ENCODE measurements at regions not wholly inside any gene's neighbourhood (a gene's known extent, or its start where the extent isn't known, plus 50 kb on each side); places are given as distances from the start of the nearest gene placed in this dataset.

DNA sequence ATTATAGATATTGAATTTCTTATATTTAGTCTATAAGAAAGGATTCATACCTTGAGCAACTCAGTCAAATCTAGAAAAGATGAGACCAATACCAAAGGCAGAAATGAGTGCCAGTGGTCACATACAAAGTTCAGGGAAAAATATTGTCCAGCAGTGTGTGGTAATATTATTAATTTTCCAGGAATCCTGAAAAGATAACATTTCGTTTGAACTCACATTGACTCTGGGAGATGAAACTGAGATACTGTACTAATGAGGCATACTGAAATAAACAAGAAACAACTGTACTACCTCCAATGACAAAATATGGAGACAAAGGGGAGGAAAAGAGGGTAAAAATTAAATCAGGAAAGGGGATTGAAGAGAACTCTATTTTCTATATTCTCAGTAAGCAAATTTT, 212.4 kb downstream of the TRAM1L1 start:
- no peak for DNase-seq (ENCODE audit: low read depth in 4 of 4, low spot score in 3 of 4)

DNA sequence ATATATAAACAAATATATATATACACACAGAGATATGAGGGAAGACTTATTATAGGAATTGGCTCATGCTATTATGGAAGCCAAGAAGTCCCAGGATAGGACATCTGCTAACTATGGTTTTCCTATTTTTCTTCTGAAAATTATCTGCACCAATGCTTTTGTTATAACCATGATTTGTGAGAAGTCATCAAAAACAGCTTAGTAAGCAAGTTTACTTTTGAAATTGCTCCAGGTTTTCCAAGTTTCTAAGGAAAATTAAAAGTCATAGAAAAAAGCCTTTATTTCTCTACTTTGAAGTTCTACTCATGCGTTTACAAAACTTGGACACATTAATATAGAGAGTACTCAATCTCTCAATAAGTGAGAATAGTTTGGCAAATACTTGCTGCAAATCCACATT, 213.1 kb downstream of the TRAM1L1 start:
- DNase-seq (ENCODE audit: low read depth in 4 of 4, low spot score in 3 of 4), result no peak

DNA sequence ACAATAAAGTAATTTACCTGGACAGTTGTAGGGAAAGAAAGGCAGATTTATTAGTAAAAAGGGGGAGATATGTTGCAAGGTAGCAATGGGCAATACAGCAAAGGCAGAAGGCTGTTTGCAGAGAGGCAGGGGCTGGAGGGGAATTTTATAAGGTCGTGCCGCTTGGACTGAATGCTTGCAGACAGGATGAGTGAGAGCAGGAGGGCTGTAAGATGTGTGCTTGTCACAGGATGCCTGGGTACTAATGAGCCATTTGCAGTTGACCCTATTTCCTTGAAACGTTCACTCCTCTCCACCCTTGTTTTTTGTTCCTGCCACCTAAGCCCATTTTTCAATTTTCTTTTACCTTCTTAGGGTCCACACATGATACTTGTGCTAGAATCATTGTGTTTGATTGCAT, 214.7 kb downstream of the TRAM1L1 start:
- DNase-seq (ENCODE audit: low read depth in 4 of 4, low spot score in 3 of 4), result no peak

DNA sequence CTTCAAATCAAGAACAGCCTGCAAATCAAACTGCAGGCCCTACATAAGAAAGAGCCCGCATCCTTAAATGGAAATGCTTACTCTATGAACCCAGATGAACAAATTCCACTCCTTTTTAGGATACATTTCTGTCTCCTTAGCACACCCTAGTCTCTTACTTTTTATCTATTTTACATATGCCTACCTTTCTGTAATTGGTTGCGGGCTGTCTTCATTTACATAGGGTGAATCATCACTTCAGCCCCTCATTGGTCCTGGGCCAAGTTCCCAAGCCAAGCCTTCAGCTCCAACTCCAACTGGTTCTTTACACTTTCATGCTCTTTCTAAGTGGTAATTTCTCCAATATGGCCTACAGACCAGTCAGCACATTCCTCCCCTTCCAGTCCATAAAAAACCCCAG, 219.3 kb downstream of the TRAM1L1 start:
- no peak for DNase-seq (ENCODE audit: low read depth in 4 of 4, low spot score in 3 of 4)

DNA sequence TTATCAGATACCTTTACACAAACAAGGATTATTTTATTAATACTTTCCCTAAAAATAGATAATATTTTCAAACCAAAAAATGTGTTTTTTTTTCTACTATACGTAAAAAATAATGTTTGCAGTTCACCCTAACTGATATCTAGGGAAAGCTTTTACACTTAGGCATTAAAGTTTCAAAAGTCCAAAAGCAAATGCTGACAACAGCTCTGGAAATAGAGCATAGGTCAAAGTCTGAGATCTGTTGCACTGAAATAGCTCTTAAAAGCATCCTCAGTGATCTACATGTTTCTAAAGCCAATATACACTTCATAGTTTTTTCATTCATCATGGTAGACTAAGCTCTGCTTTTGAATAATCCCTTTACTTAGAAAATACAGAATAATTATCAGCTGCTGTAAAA, 222.8 kb downstream of the TRAM1L1 start:
- DNase-seq (ENCODE audit: low read depth in 4 of 4, low spot score in 3 of 4), result no peak

DNA sequence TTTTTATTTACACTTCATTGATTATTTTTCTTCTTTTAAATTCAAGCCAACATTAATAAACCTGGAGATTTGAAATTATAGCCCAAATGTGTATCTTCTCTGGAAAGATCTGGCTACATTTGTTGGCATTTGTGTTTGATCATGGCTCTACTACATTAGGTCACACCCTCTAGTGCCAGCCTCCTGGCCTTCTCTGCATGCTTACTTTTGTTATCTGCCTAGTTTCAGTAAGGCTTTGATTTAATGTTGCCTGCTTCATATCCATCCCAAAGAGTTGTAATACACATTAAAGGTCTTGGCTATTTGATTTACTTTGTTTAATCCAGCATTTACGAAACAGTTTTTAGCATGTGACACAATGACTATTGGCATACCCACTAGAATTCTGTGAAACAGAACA, 224.5 kb downstream of the TRAM1L1 start:
- DNase-seq (ENCODE audit: low read depth in 4 of 4, low spot score in 3 of 4), result no peak

DNA sequence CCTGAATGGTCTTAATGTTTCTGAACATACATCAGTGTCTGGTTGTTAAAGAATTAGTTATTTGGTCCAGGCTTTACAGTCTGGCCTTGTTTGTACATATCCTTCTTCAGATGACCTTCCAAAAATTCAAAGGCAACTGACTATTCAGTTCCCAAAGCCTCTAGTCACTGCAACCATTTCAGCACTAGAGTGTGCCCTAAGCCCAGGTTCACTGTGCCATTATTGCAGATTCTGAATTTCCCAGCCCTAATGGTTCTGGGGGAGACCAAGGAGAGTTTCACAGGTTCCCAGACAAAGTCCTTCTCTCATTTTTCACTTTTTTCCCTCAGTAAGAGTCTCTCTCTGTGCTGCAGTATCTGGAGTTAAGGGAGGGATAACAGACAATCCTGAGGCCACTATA, 235.8 kb downstream of the TRAM1L1 start:
- no peak for DNase-seq (ENCODE audit: low read depth in 4 of 4, low spot score in 3 of 4)

DNA sequence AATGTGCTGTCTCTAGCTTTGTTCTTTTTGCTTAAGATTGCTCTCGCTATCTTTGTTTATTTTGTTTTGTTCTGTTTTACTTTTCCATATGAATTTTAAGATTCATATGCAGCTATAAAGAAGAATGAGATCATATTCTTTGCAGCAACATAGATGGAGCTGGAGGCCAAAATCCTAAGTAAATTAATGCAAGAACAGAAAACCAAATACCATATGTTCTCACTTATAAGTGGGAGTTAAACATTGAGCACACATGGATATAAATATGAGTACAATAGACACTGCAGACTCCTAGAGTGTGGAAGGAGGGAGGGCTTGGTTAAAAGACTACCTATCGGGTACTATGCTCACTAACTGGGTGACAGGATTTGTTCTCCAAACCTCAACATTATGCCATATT, 237.8 kb downstream of the TRAM1L1 start:
- DNase-seq (ENCODE audit: low read depth in 4 of 4, low spot score in 3 of 4), result no peak

DNA sequence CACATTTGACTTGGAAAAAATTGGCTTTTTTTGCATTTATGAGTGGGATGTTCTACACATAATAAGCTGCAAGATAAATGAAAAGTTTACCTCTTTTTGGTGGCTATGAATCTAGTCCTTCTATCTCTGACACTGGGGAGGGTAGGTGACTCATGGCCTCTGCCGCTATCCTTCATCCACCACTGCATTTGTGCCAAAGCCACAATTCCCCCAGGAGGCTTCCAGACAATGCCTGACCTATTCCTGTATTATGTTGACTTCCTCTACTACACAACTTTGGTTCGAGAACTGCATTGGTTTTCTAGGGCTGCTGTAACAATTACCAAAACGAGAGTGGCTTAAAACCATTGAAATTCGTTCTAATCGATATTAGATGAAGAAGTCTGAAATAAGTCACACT, 245.6 kb downstream of the TRAM1L1 start:
- DNase-seq (ENCODE audit: low read depth in 4 of 4, low spot score in 3 of 4), result no peak

DNA sequence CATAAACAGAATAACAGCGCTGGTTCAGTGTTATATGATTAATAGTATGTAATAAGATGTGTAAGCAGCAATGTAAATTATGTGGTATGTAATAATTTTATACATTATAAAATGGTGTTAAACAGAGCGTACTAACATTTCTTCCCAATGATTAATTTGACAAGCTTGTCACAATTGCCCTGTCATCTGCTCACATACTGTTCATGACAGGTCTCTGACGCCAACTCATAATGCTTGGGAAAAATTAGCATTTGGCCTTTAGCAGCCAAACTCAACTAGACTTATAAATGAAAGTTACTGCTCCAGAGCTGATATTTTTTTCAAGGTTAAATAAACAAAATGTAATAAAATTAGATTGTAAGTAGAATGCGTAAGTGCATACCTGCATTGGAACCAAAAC, 246.8 kb downstream of the TRAM1L1 start:
- DNase-seq (ENCODE audit: low read depth in 4 of 4, low spot score in 3 of 4), result no peak

DNA sequence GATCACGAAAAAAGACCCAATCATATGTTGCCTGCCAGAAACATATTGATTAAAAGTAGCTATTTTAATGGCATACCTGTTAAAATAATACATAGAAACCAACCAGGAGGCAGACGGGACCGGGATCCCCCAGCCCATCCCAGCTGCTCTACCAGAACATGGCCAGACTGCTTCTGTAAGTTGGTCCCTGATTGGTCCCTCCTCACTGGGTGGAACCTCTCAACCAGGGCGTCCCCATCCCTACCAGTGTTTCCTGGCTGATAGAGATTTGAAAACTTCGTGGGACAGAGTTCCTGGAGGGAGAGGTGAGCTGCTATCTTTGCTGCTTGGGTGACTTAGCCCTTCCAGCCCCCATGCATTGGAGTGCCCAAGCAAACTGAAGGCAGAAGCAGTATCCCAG, 256.2 kb downstream of the TRAM1L1 start:
- DNase-seq (ENCODE audit: low read depth in 4 of 4, low spot score in 3 of 4), result no peak

DNA sequence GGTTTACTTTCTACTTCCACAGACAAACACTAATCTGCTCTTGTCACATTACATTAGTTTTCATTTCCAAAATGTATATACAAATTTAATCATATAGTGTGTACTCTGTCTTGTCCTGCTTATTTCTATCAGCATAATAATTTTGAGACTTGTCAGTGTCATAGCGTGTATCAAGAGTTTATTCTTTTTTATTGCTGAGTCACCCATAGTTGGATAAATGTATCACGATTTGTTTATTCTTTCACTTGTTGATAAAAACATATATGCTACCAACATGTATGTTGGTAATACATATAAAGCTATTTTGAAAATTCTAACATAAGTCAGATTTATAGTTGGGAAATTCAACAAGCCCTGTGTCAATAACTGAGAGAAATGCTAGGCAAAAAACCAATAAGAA, 261.2 kb downstream of the TRAM1L1 start:
- DNase-seq (ENCODE audit: low read depth in 4 of 4, low spot score in 3 of 4), result no peak

DNA sequence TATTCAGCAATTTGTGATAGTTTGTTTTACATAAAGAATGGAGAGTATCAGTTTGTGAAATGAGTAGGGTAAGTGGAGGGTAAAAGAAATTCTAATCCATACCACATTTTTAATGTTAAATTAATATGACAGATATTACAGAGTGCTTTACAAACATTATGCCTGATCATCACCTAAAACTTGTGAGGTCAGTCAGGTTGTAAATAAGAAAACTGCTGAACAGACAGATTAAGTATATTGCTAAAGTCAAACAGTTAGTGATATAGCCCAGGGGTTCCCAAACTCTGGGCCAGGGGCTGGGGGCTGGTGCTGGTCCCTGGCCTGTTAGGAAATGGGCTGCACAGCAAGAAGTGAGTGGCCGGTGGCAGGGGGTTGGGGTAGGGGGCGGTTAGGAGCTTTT, 273.6 kb downstream of the TRAM1L1 start:
- no peak for DNase-seq (ENCODE audit: low read depth in 4 of 4, low spot score in 3 of 4)

DNA sequence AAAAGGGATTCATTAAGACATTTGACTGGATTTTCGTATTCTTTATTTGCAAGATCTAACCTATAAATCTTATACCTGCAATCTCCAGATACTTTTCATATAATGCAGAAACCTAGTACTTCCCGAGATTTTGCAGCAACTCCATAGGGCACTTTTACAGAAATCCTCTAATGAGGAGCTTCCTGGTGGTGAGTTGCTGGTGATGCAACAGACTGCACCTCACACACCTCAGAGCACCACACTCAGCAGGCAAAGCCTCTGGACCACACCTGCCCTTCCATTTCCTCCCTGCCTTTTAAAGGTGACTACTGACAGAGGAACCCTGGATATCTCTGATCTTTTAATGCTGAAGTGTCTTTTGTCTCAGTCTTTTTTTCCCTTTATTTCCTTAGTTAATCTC, 289.4 kb downstream of the TRAM1L1 start:
- DNase-seq (ENCODE audit: low read depth in 4 of 4, low spot score in 3 of 4), result no peak

DNA sequence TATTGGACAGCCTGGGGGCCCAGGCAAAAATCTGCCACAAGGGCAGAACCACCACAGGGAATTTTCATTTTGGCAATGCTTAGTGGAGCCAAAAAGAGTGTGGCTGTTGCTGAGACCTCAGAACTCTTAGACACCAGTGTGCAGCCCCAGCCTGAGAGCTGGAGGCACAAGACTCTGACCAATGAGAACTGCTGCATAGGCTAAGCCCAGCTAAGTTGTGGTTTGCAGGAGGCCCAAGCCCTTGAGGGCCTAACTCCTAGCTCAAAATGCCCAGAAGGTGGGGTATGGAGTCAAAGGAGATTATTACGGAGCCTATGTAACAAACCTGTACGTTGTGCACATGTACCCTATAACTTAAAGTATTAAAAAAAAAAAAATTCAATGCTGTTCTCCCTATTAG, 296.7 kb downstream of the TRAM1L1 start:
- no peak for DNase-seq (ENCODE audit: low read depth in 4 of 4, low spot score in 3 of 4)

DNA sequence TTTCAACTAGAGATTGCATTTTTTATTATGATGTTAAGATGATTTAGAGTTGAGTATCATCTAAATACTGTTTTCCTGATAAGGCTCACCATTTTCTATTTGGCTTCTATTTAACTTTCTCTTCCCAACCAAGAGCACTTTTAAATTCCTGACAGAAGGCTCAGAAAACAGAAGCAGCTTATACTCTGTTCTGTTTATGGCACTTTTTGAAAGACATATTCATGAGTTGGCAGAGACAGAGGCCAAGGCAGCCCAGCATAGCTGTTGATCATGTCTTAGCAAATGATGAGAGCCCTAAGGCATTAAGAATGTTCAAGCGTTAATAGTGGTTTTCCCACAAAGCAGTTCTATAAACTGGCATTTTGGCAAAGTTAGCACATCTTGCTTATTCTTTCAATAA, 330.3 kb downstream of the TRAM1L1 start:
- no peak for DNase-seq (ENCODE audit: low read depth in 4 of 4, low spot score in 3 of 4)

DNA sequence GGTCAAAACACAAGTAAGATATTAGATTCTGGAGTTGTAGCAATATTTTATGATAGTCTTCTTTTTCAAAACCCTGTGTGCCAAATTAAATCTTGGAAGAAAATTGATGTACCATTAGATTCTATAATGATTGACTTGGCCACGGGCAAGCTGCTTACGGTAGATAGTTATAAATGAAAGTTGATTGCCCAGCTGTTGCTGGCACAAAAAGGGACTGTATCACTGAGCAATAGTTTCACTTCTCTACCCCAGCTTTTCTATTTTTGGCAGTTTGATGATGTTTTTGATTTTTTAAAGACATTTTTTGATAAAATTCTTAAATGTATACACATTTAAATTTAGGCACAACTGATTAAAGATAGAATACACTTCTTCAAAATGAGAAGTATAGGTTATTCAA, 333.3 kb downstream of the TRAM1L1 start:
- no peak for DNase-seq (ENCODE audit: low read depth in 4 of 4, low spot score in 3 of 4)

DNA sequence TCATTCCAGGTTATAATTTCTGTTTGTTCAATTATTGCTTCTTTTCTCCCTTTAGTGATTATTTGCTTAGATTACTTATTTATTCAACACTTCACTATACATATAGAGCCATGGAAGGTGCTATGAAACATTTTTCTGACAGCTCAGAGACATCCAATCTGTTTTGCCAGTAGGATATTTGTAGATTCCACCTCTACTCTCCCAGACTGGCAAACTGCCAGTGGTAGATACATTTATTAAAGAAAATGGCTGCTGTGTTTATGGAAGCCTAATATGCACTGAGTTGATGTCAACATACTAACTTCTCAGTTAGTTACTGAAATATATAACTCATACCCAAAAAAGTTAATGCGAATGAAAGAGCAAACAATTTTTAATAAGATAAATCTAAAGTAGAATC, 348.6 kb downstream of the TRAM1L1 start:
- no peak for DNase-seq (ENCODE audit: low read depth in 4 of 4, low spot score in 3 of 4)

DNA sequence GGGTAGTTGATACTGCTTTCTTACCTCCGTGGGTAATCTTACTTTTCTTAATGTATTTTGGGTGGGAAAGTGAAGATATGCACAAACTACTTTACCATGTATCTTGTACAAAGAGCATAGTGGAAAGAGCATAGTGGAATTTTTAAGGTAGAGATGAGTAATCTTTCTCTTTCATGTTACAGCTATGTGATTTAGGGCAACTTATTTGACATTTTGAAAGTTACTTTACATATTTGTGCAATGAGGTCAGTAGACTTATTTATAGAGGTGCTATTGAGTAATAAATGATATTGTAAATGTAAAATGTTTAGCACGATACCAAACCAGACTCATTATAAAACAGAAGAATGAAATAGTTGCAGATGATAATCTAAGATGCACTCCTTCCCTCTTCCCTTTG, 351.2 kb downstream of the TRAM1L1 start:
- DNase-seq (ENCODE audit: low read depth in 4 of 4, low spot score in 3 of 4), result no peak

DNA sequence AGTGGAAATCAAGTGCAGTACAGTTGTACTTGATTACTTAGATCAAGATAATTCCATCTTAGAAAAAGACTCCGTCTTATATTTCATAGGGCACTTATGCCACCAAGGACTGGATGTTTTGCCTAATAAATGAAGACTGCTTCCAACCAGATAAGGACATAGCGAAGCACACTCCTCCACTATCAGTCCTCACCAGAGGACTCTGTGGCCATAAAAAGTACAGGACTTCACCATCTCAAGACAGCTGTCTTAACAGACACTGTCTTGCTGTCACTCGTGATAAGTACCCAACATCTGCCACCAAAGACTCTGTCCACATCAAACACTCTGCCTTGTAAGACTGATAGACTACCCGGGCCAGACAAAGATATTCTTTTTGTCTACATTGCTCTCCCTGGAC, 352.0 kb downstream of the TRAM1L1 start:
- DNase-seq (ENCODE audit: low read depth in 4 of 4, low spot score in 3 of 4), result no peak

DNA sequence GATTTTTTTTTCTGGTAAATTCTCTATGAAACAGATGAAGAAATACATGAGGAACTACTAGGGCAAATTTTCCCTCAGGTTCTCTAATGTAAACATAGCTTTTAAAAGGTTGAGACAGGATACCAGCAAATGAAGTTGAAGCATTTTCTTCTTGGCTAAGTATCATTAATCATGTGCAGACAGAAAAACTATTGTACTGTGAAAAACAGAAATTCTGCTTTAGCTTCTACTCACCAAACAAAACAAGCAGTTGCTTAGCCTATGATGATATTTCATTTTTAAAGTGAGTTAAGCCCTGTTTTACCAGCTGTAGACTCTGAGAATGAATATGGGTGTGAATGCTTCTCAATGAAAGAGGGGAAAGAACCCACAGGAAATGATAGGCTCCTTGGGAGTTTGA, 358.9 kb downstream of the TRAM1L1 start:
- no peak for DNase-seq (ENCODE audit: low read depth in 4 of 4, low spot score in 3 of 4)

DNA sequence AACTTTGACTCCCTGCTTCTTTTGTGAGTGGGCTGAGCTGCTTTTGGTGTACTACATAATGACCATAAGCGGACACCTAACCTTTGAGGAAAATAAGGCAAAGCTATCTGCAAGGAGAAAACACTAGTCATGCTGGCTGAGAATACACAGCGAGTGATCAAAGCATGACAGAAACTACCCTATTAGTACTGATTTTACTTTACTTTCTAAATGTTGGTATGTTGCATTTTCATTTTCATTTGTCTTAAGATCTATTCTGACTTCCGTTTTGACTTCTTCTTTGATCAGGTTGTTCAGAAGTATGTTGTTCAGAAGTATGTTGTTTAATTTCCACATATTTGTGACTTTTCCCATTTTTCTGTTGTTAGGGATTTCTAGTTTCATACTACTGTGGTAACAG, 361.1 kb downstream of the TRAM1L1 start:
- no peak for DNase-seq (ENCODE audit: low read depth in 4 of 4, low spot score in 3 of 4)

DNA sequence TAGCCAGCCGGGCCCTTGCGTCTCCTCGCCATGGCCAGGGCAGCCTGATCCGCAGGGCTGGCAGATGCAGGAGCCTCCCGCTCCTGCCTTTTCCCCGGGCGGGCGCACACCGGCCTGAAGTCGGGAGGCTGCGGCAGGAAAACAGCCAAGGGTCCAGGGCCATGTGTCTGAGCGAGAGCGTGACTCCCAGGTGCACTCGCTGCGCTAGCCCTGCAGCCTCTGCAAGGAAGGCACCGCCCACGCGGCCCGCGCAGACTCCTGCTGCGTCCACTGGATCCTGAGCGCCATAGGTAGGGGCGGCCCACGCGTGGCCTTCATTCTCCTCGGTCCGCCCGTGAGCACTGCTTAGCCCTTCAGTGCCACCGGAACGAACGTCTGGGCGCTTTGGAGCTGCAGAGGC, 379.9 kb downstream of the TRAM1L1 start:
- no peak for DNase-seq (ENCODE audit: low read depth in 4 of 4, low spot score in 3 of 4)

DNA sequence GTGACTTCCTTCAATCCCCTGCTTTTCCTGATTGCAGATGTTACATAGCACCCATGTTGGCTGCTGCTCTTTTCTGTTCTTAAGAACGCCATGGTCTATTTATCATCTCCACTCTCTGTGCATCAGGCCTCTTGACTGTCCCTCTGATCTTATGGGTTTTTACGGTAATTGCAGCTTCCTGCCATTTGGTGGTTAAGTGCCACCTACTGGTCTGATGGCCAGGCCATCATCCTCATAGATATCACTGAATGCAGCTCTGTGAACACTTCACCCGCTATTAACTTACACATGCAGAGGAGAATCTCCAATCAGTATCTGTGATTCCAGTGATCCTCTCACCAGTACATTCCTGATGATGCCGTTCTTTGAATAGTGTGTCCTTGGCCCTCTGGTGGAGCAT, 382.4 kb downstream of the TRAM1L1 start:
- no peak for DNase-seq (ENCODE audit: low read depth in 4 of 4, low spot score in 3 of 4)

Data from left renal pelvis (tissue), 4 donors.